GM19438 (cell line): ENCODE measurements at regions not wholly inside any gene's neighbourhood (a gene's known extent, or its start where the extent isn't known, plus 50 kb on each side); places are given as distances from the start of the nearest gene placed in this dataset.

Experiments
- ATAC-seq: cut with Tn5 transposase; IDR thresholded peaks from one replicate; pipeline ENCODE4 v1.9.1; 2021; ENCODE audit warnings: low read depth; ENCODE audit not compliant: unreplicated experiment

DNA sequence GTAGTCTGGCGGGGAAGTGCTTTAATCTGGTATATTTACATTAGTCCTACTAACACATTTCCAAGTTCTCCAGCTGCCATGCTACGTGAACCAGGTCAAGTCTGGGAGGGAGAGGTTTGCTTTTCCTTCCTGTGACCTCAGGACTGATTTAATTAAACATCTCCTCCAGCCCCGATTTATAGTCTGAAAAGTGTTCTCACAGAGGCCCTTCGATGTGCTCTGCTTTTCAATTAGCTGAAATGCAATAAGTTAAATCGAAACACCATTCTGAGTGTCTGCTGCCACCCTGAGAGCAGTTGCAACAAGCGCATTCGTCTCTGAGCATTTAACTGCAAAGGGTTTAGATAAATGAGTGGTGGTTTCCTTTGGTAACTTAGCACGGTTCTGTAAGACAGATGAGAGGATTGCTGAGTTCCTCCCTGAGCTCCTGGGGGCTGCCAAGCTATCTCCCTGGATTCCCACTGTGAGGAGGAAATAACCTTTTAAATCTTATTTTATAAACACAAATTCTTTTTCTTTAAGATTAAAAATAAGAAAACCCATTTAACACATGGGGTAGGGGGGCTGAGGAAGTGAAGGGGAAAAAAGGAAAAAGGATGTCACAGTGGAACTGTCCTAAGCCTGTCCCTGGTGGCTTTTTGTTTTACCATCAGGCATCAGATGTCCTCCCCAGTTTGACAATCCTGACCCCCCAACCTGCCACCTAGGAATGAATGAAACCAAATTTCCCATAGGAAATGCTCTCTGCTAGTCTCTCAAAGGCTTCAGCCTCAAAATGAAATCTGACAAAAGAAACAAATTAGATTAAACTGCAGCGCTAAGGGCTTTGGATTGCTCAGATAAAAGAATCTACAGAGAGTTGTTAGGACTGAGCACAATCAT, 56.5 kb upstream of the CREB1 start:
- no peak for ATAC-seq

DNA sequence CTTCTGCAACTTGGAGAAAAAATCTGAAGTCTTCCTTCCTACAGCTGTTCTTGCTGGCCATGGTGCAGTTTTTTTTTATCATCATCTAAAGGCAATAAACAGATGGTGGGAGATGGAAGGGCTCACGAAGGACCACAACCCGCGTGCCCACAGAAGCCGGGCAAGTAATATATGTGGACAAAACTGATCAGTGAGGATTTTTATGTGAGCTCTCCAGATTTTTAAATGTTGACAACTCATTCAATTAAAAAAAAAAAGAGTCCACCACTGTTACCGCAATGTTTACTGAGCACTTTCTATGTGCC, 55.9 kb upstream of the CREB1 start:
- no peak for ATAC-seq

GRCh38 chr2:207474863-207475485, 54.8 kb upstream of the CREB1 start:
- ATAC-seq = no peak

DNA sequence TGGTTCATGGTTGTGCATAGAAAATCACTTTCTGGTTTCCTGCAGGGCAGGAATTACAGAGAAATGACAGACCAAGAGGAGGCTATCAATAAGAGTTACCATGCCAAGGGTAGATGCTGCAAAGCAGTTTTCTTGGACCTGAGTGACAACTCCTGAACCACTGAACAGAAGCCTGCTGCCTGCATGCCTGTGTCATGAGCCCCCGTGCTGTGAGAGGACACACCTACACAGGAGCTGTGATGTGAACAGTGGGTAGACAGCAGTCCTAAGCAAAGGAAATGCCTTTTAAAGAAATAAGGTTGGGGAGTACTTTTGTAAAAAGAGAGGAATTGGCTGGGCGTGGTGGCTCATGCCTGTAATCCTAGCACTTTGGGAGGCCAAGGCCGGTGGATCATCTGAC, 54.2 kb upstream of the CREB1 start:
- no peak for ATAC-seq

DNA sequence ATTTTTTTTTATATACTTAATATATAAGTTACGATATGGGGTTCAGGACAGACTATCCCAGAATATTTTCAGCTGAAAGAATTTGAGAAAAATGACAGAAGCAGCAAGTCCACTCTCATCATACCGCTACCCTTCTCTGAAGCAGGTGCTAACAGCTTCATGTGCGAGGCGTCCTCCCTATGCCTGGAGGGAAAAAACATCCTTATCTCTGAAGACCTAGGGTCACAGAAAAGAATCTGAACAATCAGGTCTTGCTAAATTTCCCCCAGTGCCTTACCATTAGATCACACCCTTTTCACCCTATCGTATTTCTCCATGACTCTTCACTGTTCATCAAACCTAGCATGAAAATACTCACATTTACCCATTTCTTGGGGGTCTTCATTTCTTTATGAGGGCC, 51.9 kb upstream of the CREB1 start:
- ATAC-seq = no peak

- ATAC-seq = no peak
Observed at GRCh38 chr2:207478572-207478971, 51.2 kb upstream of the CREB1 start.

DNA sequence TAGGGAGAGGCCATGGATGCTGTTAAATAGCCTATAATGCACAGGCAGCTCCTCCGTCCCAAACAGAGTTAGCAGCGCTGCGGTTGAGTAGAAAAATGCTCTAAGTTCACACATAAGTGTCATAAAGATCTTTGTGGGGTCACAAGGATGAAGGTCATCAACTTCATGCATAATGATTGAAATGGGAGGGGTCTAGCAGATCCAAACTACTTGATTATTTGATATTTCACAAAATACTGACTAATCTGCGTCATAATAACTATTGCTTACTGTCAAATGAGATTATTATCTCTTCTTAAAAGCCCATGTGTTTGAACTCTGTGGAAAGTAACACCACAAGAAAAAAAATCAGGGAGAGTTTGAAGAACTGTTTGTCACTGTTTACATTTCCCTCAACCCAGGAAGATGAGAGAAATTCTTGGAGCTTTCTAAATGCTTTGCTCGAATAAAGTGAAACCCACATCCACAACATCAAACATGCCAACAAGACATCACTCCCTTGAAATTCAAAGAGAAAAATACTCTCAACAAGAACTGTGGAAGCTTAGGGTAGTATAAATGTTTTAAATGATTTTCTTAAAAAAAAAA, 50.5 kb upstream of the CREB1 start:
- no peak for ATAC-seq
